HepG2 (cell line): ENCODE measurements at regions not wholly inside any gene's neighbourhood (a gene's known extent, or its start where the extent isn't known, plus 50 kb on each side); places are given as distances from the start of the nearest gene placed in this dataset.

Experiments
- ATAC-seq: fragments of 200-7000 bp; cut with Tn5 transposase; 3 replicates; pipeline ENCODE4 v1.9.1; 2020; ENCODE audit warnings: mild to moderate bottlenecking, moderate library complexity
- BruUV-seq: library from RNA; stranded (reverse); fragments of 400-500 nt; replicated peaks from 2 replicates; lab custom pipeline; 2021; lab: Mats Ljungman, UMichigan
- CTCF ChIA-PET: fragments of 300-600 bp; formaldehyde crosslinking; extraction: SDS; loops from one replicate; lab custom pipeline; 2021; ENCODE audit warnings: low total read pairs, inconsistent platforms, low intra/inter-chr PET ratio; lab: Yijun Ruan, JAX
- POLR2A ChIA-PET: fragments of 350-600 bp; sonication (Branson Sonifier 250); formaldehyde crosslinking; loops from one replicate; lab custom pipeline; 2020; ENCODE audit warnings: antibody characterized with exemption, inconsistent platforms; lab: Yijun Ruan, JAX
- DNase-seq: peaks from one replicate; pipeline ENCODE4 v3.0.0-alpha.2; 2015; ENCODE audit warnings: low spot score
- FAIRE-seq: peaks from 3 replicates; lab custom pipeline; 2011; peaks lifted over from hg19 to GRCh38; lab: Jason Lieb, UNC
- H2AFZ ChIP-seq: one replicate; pipeline ENCODE4 v1.6.1; 2011; ENCODE audit warnings: low read length, inconsistent platforms
- H3K27ac ChIP-seq: fragments of 300-600 bp; 3 replicates; pipeline ENCODE4 v1.8.0; 2011; ENCODE audit warnings: mixed run types, mild to moderate bottlenecking, mixed read lengths, low read length, inconsistent platforms; ENCODE audit not compliant: insufficient read depth; ENCODE audit errors: extremely low read length
- H3K27me3 ChIP-seq, 2 experiments: fragments of 200-600 bp in 1 of 2; 2 replicates in 1 of 2; 3 replicates in 1 of 2; pipeline versions ENCODE4 v1.6.0 to v1.8.0; 2011; ENCODE audit warnings: low read length in 2 of 2, mild to moderate bottlenecking in 2 of 2, moderate library complexity in 2 of 2, inconsistent platforms in 1 of 2; ENCODE audit not compliant: insufficient read depth in 2 of 2, control insufficient read depth in 1 of 2
- H3K36me3 ChIP-seq, 2 experiments: fragments of 200-600 bp in 1 of 2; replicated peaks in 1 of 2; 2 replicates in 1 of 2; 3 replicates in 1 of 2; pipeline versions ENCODE4 v1.5.1 to v1.8.0; 2011; ENCODE audit warnings: low read length in 2 of 2, inconsistent platforms in 1 of 2; ENCODE audit not compliant: insufficient read depth in 2 of 2, control insufficient read depth in 1 of 2
- H3K4me1 ChIP-seq: 2 replicates; pipeline ENCODE4 v1.5.1; 2012; ENCODE audit warnings: low read length, inconsistent platforms; ENCODE audit not compliant: insufficient read depth
- H3K4me2 ChIP-seq: 2 replicates; pipeline ENCODE4 v1.6.0; 2011; ENCODE audit warnings: low read depth, low read length, inconsistent platforms
- H3K4me3 ChIP-seq, 3 experiments: fragments of 200-600 bp in 1 of 3; sonication (generic), shearing (Covaris generic) in 1 of 3; replicated peaks in 1 of 3; 2 replicates each; pipeline ENCODE4 v1.5.1; 2011 to 2016; ENCODE audit warnings: low read length in 3 of 3, inconsistent platforms in 2 of 3, low read depth in 2 of 3, mild to moderate bottlenecking in 2 of 3, control low read depth in 1 of 3, mixed read lengths in 1 of 3; ENCODE audit not compliant: insufficient read depth in 1 of 3
- H3K79me2 ChIP-seq: one replicate; pipeline ENCODE4 v1.6.1; 2011; ENCODE audit warnings: low read length, inconsistent platforms; ENCODE audit not compliant: insufficient read depth
- H3K9ac ChIP-seq: 2 replicates; pipeline ENCODE4 v1.6.0; 2011; ENCODE audit warnings: mild to moderate bottlenecking, low read depth, low read length, inconsistent platforms; ENCODE audit not compliant: insufficient read depth
- H3K9me3 ChIP-seq: 2 replicates; pipeline ENCODE4 v1.5.1; 2012; ENCODE audit warnings: mild to moderate bottlenecking, low read length
- H4K20me1 ChIP-seq: 2 replicates; pipeline ENCODE4 v1.6.0; 2011; ENCODE audit warnings: inconsistent platforms, mild to moderate bottlenecking, low read length, moderate library complexity; ENCODE audit not compliant: insufficient read depth
- ERF ChIP-seq: IDR thresholded peaks from 2 replicates; pipeline ENCODE4 v1.6.1; 2018; ENCODE audit warnings: missing biosample characterization, missing genetic modification reagents
- GATAD1 ChIP-seq: IDR thresholded peaks from 2 replicates; pipeline ENCODE4 v1.6.1; 2016; ENCODE audit warnings: missing genetic modification reagents, missing compliant biosample characterization
- GTF2F1 ChIP-seq: fragments of 150-350 bp; IDR thresholded peaks from 2 replicates; pipeline ENCODE4 v1.6.1; 2014; ENCODE audit warnings: low read length
- HOXA3 ChIP-seq: sonication (generic); formaldehyde crosslinking; IDR thresholded peaks from 2 replicates; pipeline ENCODE4 v1.5.0; 2020; ENCODE audit warnings: missing genetic modification reagents
- NR2F2 ChIP-seq: IDR thresholded peaks from 2 replicates; pipeline ENCODE4 v1.6.1; 2012; ENCODE audit warnings: low read depth, inconsistent platforms, borderline replicate concordance
- POLR2G ChIP-seq: fragments of 200-400 bp; formaldehyde crosslinking; IDR thresholded peaks from 2 replicates; pipeline ENCODE4 v1.6.1; 2018; ENCODE audit warnings: mild to moderate bottlenecking, low read depth, low read length, moderate library complexity
- ZNF383 ChIP-seq: sonication (generic); formaldehyde crosslinking; IDR thresholded peaks from 2 replicates; pipeline ENCODE4 v1.4.0; 2020; ENCODE audit warnings: missing genetic modification reagents, mild to moderate bottlenecking, borderline replicate concordance
- ZNF839 ChIP-seq: sonication (generic); formaldehyde crosslinking; IDR thresholded peaks from 2 replicates; pipeline ENCODE4 v1.4.0; 2020; ENCODE audit warnings: missing genetic modification reagents, mild to moderate bottlenecking, borderline replicate concordance
- ZNF850 ChIP-seq: sonication (generic); formaldehyde crosslinking; conservative IDR thresholded peaks from 2 replicates; pipeline ENCODE4 v1.9.0; 2021; ENCODE audit warnings: mild to moderate bottlenecking, missing genetic modification reagents
- WGBS: methylation state at CpG from one replicate; pipeline ENCODE4 v1.1.6; 2017; ENCODE audit warnings: low lambda C conversion rate; 5-methylcytosine and 5-hydroxymethylcytosine counted together
- in situ Hi-C: cut with HindIII; loops from 2 replicates; pipeline ENCODE4 v1.10.0; 2017; ENCODE audit warnings: low pct_unique_long_range_greater_than_20kb; ENCODE audit not compliant: extremely low pct_ligation_motif_present
- intact Hi-C: fragments of 100-400 bp; cut with micrococcal nuclease; formaldehyde crosslinking; loops from one replicate; pipeline ENCODE4 v1.10.0; 2022; ENCODE audit not compliant: unreplicated experiment
- TF ChIP-seq, protein P1 (sequence below): IDR thresholded peaks from 2 replicates; pipeline ENCODE4 v1.4.0; 2020; ENCODE audit warnings: mild to moderate bottlenecking, missing genetic modification reagents
- TF ChIP-seq, protein P2 (sequence below): sonication (generic); formaldehyde crosslinking; IDR thresholded peaks from 2 replicates; pipeline ENCODE4 v1.4.0; 2020; ENCODE audit warnings: mild to moderate bottlenecking, missing genetic modification reagents
- TF ChIP-seq, protein P3 (sequence below): IDR thresholded peaks from 2 replicates; pipeline ENCODE4 v1.6.1; 2016; ENCODE audit warnings: missing compliant biosample characterization, missing genetic modification reagents, borderline replicate concordance
- TF ChIP-seq, protein P4 (sequence below): sonication (generic); formaldehyde crosslinking; conservative IDR thresholded peaks from 2 replicates; pipeline ENCODE4 v1.8.0; 2022; ENCODE audit warnings: mild to moderate bottlenecking, moderate library complexity, missing genetic modification reagents
- TF ChIP-seq, protein P5 (sequence below): IDR thresholded peaks from 2 replicates; pipeline ENCODE4 v1.6.1; 2018; ENCODE audit warnings: missing genetic modification reagents, mild to moderate bottlenecking, missing compliant biosample characterization
- TF ChIP-seq, protein P6 (sequence below): sonication (generic); formaldehyde crosslinking; IDR thresholded peaks from 2 replicates; pipeline ENCODE4 v1.5.0; 2020; ENCODE audit warnings: missing genetic modification reagents

DNA sequence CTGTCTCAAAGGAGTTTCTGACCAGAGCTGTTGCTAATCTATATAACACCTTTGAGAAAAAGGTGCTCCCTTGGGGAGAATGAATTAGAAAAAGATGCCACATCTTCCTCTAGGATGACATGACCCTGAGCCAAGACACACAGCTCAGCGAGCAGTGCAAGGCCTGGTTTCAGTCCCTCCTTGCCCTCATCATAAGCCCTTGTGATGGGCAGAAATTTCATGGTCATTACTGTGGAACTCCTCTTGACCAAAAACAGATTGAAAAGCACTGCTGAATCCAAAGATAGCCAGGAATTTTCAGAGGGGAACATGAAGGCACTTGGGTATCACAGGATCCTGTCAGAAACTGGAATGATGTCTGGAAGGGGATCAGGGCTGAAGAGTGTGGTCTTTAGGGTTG, 74.1 kb upstream of the IRX6 start (continued):
- TF ChIP-seq, protein P1, sequence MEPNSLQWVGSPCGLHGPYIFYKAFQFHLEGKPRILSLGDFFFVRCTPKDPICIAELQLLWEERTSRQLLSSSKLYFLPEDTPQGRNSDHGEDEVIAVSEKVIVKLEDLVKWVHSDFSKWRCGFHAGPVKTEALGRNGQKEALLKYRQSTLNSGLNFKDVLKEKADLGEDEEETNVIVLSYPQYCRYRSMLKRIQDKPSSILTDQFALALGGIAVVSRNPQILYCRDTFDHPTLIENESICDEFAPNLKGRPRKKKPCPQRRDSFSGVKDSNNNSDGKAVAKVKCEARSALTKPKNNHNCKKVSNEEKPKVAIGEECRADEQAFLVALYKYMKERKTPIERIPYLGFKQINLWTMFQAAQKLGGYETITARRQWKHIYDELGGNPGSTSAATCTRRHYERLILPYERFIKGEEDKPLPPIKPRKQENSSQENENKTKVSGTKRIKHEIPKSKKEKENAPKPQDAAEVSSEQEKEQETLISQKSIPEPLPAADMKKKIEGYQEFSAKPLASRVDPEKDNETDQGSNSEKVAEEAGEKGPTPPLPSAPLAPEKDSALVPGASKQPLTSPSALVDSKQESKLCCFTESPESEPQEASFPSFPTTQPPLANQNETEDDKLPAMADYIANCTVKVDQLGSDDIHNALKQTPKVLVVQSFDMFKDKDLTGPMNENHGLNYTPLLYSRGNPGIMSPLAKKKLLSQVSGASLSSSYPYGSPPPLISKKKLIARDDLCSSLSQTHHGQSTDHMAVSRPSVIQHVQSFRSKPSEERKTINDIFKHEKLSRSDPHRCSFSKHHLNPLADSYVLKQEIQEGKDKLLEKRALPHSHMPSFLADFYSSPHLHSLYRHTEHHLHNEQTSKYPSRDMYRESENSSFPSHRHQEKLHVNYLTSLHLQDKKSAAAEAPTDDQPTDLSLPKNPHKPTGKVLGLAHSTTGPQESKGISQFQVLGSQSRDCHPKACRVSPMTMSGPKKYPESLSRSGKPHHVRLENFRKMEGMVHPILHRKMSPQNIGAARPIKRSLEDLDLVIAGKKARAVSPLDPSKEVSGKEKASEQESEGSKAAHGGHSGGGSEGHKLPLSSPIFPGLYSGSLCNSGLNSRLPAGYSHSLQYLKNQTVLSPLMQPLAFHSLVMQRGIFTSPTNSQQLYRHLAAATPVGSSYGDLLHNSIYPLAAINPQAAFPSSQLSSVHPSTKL (CRISPR knock-in tag) = no peak
- no peak for TF ChIP-seq POLR2G
- TF ChIP-seq HOXA3 (CRISPR knock-in tag) = no peak
- TF ChIP-seq, protein P2, sequence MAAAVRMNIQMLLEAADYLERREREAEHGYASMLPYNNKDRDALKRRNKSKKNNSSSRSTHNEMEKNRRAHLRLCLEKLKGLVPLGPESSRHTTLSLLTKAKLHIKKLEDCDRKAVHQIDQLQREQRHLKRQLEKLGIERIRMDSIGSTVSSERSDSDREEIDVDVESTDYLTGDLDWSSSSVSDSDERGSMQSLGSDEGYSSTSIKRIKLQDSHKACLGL (CRISPR knock-in tag) = no peak
- TF ChIP-seq, protein P3, sequence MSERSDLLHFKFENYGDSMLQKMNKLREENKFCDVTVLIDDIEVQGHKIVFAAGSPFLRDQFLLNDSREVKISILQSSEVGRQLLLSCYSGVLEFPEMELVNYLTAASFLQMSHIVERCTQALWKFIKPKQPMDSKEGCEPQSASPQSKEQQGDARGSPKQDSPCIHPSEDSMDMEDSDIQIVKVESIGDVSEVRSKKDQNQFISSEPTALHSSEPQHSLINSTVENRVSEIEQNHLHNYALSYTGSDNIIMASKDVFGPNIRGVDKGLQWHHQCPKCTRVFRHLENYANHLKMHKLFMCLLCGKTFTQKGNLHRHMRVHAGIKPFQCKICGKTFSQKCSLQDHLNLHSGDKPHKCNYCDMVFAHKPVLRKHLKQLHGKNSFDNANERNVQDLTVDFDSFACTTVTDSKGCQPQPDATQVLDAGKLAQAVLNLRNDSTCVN (CRISPR knock-in tag) = no peak
- no peak for TF ChIP-seq ZNF850 (CRISPR knock-in tag)
- TF ChIP-seq ZNF839 (CRISPR knock-in tag) = no peak
- TF ChIP-seq, all 625 proteins: peak for 0

DNA sequence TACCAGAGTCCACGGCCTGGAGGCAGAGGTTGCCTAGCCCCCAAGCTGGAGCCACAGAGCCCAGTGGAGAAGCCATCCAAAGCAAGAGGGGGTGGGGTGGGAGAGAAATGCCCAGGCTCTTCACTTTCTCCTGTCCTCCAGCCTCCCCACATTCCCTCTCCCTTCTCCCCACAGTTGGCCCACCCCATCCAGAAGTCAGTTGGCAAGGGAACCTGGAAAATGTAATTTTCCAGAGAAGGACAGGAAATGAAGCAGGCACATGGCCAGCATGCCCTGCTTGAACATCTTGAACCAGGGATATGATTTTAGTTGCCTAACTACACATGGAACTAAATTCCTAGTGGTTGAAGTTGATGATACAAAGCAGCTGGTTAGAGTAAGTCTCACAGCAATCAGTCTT, 73.3 kb upstream of the IRX6 start:
- 11% methylated on average over 1 of the region's 1 CpG for WGBS
- no peaks in the 10 kb centered on the region; a peak in 2 of 5 replicates for H3K27me3 ChIP-seq
- intact Hi-C loops (no loop called here), in situ Hi-C loops (loop anchor here (10.0 to 25.0 kb wide), 2 partner anchors 1313 to 1706 kb away; no protein-coding TSS in a partner anchor)
- ChIA-PET CTCF (no interaction called here), POLR2A (no interaction called here)
- H3K79me2 ChIP-seq = no peaks in the 10 kb centered on the region
- H2AFZ ChIP-seq = no peak overlapping the region
- H3K9ac ChIP-seq = no peak overlapping the region
- H3K27ac ChIP-seq = no peak overlapping the region
- H3K36me3 ChIP-seq = no peaks in the 10 kb centered on the region
- FAIRE-seq = no peak
- DNase-seq = no peak
- no peaks in the 10 kb centered on the region for H4K20me1 ChIP-seq
- H3K4me3 ChIP-seq = no peak overlapping the region
- no peaks in the 10 kb centered on the region for H3K4me1 ChIP-seq
- TF ChIP-seq, protein P4, sequence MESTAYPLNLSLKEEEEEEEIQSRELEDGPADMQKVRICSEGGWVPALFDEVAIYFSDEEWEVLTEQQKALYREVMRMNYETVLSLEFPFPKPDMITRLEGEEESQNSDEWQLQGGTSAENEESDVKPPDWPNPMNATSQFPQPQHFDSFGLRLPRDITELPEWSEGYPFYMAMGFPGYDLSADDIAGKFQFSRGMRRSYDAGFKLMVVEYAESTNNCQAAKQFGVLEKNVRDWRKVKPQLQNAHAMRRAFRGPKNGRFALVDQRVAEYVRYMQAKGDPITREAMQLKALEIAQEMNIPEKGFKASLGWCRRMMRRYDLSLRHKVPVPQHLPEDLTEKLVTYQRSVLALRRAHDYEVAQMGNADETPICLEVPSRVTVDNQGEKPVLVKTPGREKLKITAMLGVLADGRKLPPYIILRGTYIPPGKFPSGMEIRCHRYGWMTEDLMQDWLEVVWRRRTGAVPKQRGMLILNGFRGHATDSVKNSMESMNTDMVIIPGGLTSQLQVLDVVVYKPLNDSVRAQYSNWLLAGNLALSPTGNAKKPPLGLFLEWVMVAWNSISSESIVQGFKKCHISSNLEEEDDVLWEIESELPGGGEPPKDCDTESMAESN (CRISPR knock-in tag) = no peak
- TF ChIP-seq, protein P5, sequence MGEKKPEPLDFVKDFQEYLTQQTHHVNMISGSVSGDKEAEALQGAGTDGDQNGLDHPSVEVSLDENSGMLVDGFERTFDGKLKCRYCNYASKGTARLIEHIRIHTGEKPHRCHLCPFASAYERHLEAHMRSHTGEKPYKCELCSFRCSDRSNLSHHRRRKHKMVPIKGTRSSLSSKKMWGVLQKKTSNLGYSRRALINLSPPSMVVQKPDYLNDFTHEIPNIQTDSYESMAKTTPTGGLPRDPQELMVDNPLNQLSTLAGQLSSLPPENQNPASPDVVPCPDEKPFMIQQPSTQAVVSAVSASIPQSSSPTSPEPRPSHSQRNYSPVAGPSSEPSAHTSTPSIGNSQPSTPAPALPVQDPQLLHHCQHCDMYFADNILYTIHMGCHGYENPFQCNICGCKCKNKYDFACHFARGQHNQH (CRISPR knock-in tag) = no peak
- TF ChIP-seq NR2F2 (no peak), GATAD1 (CRISPR knock-in tag) (no peak), GTF2F1 (no peak), ERF (no peak), ZNF383 (CRISPR knock-in tag) (no peak)
- TF ChIP-seq, protein P6, sequence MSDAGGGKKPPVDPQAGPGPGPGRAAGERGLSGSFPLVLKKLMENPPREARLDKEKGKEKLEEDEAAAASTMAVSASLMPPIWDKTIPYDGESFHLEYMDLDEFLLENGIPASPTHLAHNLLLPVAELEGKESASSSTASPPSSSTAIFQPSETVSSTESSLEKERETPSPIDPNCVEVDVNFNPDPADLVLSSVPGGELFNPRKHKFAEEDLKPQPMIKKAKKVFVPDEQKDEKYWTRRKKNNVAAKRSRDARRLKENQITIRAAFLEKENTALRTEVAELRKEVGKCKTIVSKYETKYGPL (CRISPR knock-in tag) = no peak
- BruUV-seq = no TSS peak
- no peak for ATAC-seq
- H3K9me3 ChIP-seq = no peaks in the 10 kb centered on the region
- H3K4me2 ChIP-seq = no peak overlapping the region
